ENCODE measurements at regions not wholly inside any gene's neighbourhood (a gene's known extent, or its start where the extent isn't known, plus 50 kb on each side); places are given as distances from the start of the nearest gene placed in this dataset.
"Not testable (repeated sequence)": the region's sequence is repeated elsewhere in the genome, so short reads cannot be mapped to it uniquely, and the experiment has no call there.

- DNase-seq (ENCODE audit: low spot score) = no peak
- no peak for TF ChIP-seq CTCF (IDR thresholded peaks at IDR 0.05)
Measured at GRCh38 chr6:15014958-15015357, 230.9 kb upstream of the JARID2 start.

GRCh38 chr6:15016813-15017212 lies 229.1 kb upstream of the JARID2 start:
- ATAC-seq (ENCODE audit: low FRiP score) (no peak), DNase-seq (ENCODE audit: low spot score) (no peak)
- TF ChIP-seq CTCF (IDR thresholded peaks at IDR 0.05) = no peak

More at GRCh38 chr6:15014958-15015357, 230.9 kb upstream of the JARID2 start:
- no peak for ATAC-seq (ENCODE audit: low FRiP score)

GRCh38 chr6:15017261-15017660 lies 228.6 kb upstream of the JARID2 start:
- TF ChIP-seq CTCF (IDR thresholded peaks at IDR 0.05) = no peak
- DNase-seq (ENCODE audit: low spot score) (no peak), ATAC-seq (ENCODE audit: low FRiP score) (no peak)

GRCh38 chr6:15017803-15018202 lies 228.1 kb upstream of the JARID2 start:
- ATAC-seq (ENCODE audit: low FRiP score) (no peak), DNase-seq (ENCODE audit: low spot score) (no peak)
- no peak for TF ChIP-seq CTCF (IDR thresholded peaks at IDR 0.05)

GRCh38 chr6:15020119-15020770 lies 225.6 kb upstream of the JARID2 start:
- no peak for TF ChIP-seq CTCF (IDR thresholded peaks at IDR 0.05)
- DNase-seq (ENCODE audit: low spot score) = no peak
- no peak for ATAC-seq (ENCODE audit: low FRiP score)

- no peak for ATAC-seq (ENCODE audit: low FRiP score)
- no peak for DNase-seq (ENCODE audit: low spot score)
Measured at GRCh38 chr6:15021074-15021473, 224.8 kb upstream of the JARID2 start.

GRCh38 chr6:15023018-15023417 lies 222.9 kb upstream of the JARID2 start:
- DNase-seq (ENCODE audit: low spot score) = not testable (repeated sequence)

More at GRCh38 chr6:15021074-15021473, 224.8 kb upstream of the JARID2 start:
- no peak for TF ChIP-seq CTCF (IDR thresholded peaks at IDR 0.05)

More at GRCh38 chr6:15023018-15023417, 222.9 kb upstream of the JARID2 start:
- not testable (repeated sequence) for ATAC-seq (ENCODE audit: low FRiP score)

All from omental fat pad (tissue), 3 donors.